IMR-90 (cell line): ENCODE measurements at regions not wholly inside any gene's neighbourhood (a gene's known extent, or its start where the extent isn't known, plus 50 kb on each side); places are given as distances from the start of the nearest gene placed in this dataset.

Experiments
- BHLHE40 ChIP-seq: fragments of 150-350 bp; IDR thresholded peaks from 2 replicates; pipeline ENCODE4 v1.6.1; 2016; ENCODE audit warnings: mild to moderate bottlenecking, low read depth, low read length
- CEBPB ChIP-seq: IDR thresholded peaks from 2 replicates; pipeline ENCODE4 v1.6.1; 2012; ENCODE audit warnings: low read depth, low read length, improper control_type of control experiment
- CHD1 ChIP-seq: IDR thresholded peaks from 2 replicates; pipeline ENCODE4 v1.6.1; 2012; ENCODE audit warnings: low read depth, low read length, improper control_type of control experiment
- CTCF ChIP-seq: conservative IDR thresholded peaks from 2 replicates; pipeline ENCODE4 v1.5.1; 2012; ENCODE audit warnings: mild to moderate bottlenecking, low read depth, low read length, improper control_type of control experiment
- FOS ChIP-seq: fragments of 150-350 bp; IDR thresholded peaks from 2 replicates; pipeline ENCODE4 v1.6.1; 2016; ENCODE audit warnings: low read depth, low read length
- MAZ ChIP-seq: IDR thresholded peaks from 2 replicates; pipeline ENCODE4 v1.6.1; 2012; ENCODE audit warnings: low read depth, mild to moderate bottlenecking, low read length, improper control_type of control experiment, moderate library complexity, borderline replicate concordance
- MXI1 ChIP-seq: IDR thresholded peaks from 2 replicates; pipeline ENCODE4 v1.6.1; 2012; ENCODE audit warnings: low read depth, mild to moderate bottlenecking, low read length, moderate library complexity, borderline replicate concordance
- NFE2L2 ChIP-seq: fragments of 150-350 bp; IDR thresholded peaks from 2 replicates; pipeline ENCODE4 v1.6.1; 2016; ENCODE audit warnings: low read depth, mild to moderate bottlenecking, low read length
- POLR2A ChIP-seq: IDR thresholded peaks from 2 replicates; pipeline ENCODE4 v1.6.1; 2012; ENCODE audit warnings: mild to moderate bottlenecking, low read depth, low read length
- RAD21 ChIP-seq: IDR thresholded peaks from 2 replicates; pipeline ENCODE4 v1.6.1; 2012; ENCODE audit warnings: low read length, improper control_type of control experiment
- RFX5 ChIP-seq: IDR thresholded peaks from 2 replicates; pipeline ENCODE4 v1.8.0; 2012; ENCODE audit warnings: low read depth, mild to moderate bottlenecking, low read length, moderate library complexity
- SMC3 ChIP-seq: fragments of 150-350 bp; IDR thresholded peaks from 2 replicates; pipeline ENCODE4 v1.6.1; 2016; ENCODE audit warnings: low read depth, mild to moderate bottlenecking, antibody characterized with exemption, low read length, moderate library complexity
- USF2 ChIP-seq: fragments of 150-350 bp; IDR thresholded peaks from 2 replicates; pipeline ENCODE4 v1.6.1; 2017; ENCODE audit warnings: mild to moderate bottlenecking, antibody characterized with exemption, low read length, low read depth

GRCh38 chr1:105874621-105875020 lies 1181.9 kb upstream of the PRMT6 start:
- TF ChIP-seq CTCF (no peak), POLR2A (no peak), RFX5 (no peak), RAD21 (no peak), FOS (no peak), USF2 (no peak), NFE2L2 (no peak), CHD1 (no peak), BHLHE40 (no peak), MAZ (no peak), SMC3 (no peak), CEBPB (no peak), MXI1 (no peak)
